Nephron progenitor cell (in vitro differentiated cells): ENCODE measurements at regions not wholly inside any gene's neighbourhood (a gene's known extent, or its start where the extent isn't known, plus 50 kb on each side); places are given as distances from the start of the nearest gene placed in this dataset.

Experiments used
- DNase-seq: peaks from one replicate; pipeline ENCODE4 v3.0.0; 2021
- H3K27ac Mint-ChIP-seq: 2 replicates; pipeline ENCODE4 v1.8.0; 2021; ENCODE audit warnings: mild to moderate bottlenecking, moderate library complexity, mixed read lengths
- H3K27me3 Mint-ChIP-seq: 2 replicates; pipeline ENCODE4 v1.8.0; 2021; ENCODE audit warnings: mild to moderate bottlenecking, low read depth, mixed read lengths; ENCODE audit not compliant: poor library complexity
- H3K36me3 Mint-ChIP-seq: 2 replicates; pipeline ENCODE4 v1.8.0; 2021; ENCODE audit warnings: low read depth, mixed read lengths
- H3K4me1 Mint-ChIP-seq: 2 replicates; pipeline ENCODE4 v1.8.0; 2021; ENCODE audit warnings: mixed read lengths
- H3K4me3 Mint-ChIP-seq: 2 replicates; pipeline ENCODE4 v1.8.0; 2021; ENCODE audit warnings: mild to moderate bottlenecking, moderate library complexity, mixed read lengths
- H3K9me3 Mint-ChIP-seq: 2 replicates; pipeline ENCODE4 v1.8.0; 2021; ENCODE audit warnings: mild to moderate bottlenecking, moderate library complexity, mixed read lengths
- TF ChIP-seq, protein P1 (sequence below): fragments of 200-600 bp; sonication (generic); IDR thresholded peaks from 2 replicates; pipeline ENCODE4 v1.5.0; 2021; ENCODE audit warnings: antibody characterized with exemption

DNA sequence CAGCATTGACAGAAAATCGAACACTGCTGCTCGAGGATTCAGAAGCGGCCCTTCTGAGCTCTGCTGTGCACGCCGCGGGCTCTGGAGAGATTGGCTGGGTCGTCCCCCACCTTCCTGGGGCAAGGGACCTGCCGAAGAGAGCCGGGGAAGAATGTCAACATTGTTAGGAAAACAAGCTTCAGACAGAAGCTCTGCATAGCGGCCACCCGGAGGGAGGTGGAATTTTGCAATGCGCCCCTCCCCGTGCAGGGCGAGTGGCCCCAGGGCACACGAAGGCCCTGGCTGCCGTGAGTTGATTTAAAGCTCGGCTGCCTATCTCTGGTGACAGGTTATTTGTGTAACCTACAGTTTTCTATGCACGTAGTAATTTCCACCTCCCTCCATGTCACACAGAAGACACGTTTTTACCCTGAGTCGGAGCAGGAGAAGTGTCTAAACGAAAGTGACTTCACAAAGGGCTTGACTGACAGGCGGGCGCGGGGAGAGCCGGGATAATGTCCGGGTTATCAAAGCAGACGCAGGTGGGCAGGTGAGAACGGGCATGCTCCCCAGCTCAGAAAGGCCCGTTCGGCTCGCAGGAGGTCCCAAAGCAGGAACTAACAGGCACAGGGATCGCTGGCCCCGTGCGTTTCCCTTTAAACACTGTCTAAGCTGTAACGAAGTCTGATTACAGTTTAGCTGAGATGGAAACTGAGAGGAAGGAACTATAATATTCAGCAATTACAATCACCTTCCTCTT lies 84.6 kb downstream of the PDGFA start:
- H3K27ac Mint-ChIP-seq = peak overlapping the region; percentile 58
- peaks cover 10% of the 10 kb centered on the region for H3K9me3 Mint-ChIP-seq
- no peak overlapping the region for H3K4me3 Mint-ChIP-seq
- TF ChIP-seq, protein P1, sequence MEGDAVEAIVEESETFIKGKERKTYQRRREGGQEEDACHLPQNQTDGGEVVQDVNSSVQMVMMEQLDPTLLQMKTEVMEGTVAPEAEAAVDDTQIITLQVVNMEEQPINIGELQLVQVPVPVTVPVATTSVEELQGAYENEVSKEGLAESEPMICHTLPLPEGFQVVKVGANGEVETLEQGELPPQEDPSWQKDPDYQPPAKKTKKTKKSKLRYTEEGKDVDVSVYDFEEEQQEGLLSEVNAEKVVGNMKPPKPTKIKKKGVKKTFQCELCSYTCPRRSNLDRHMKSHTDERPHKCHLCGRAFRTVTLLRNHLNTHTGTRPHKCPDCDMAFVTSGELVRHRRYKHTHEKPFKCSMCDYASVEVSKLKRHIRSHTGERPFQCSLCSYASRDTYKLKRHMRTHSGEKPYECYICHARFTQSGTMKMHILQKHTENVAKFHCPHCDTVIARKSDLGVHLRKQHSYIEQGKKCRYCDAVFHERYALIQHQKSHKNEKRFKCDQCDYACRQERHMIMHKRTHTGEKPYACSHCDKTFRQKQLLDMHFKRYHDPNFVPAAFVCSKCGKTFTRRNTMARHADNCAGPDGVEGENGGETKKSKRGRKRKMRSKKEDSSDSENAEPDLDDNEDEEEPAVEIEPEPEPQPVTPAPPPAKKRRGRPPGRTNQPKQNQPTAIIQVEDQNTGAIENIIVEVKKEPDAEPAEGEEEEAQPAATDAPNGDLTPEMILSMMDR = no peak
- H3K27me3 Mint-ChIP-seq = peaks cover 27% of the 10 kb centered on the region
- H3K4me1 Mint-ChIP-seq = peaks cover 48% of the 10 kb centered on the region
- no peaks in the 10 kb centered on the region for H3K36me3 Mint-ChIP-seq
- DNase-seq = no peak

DNA sequence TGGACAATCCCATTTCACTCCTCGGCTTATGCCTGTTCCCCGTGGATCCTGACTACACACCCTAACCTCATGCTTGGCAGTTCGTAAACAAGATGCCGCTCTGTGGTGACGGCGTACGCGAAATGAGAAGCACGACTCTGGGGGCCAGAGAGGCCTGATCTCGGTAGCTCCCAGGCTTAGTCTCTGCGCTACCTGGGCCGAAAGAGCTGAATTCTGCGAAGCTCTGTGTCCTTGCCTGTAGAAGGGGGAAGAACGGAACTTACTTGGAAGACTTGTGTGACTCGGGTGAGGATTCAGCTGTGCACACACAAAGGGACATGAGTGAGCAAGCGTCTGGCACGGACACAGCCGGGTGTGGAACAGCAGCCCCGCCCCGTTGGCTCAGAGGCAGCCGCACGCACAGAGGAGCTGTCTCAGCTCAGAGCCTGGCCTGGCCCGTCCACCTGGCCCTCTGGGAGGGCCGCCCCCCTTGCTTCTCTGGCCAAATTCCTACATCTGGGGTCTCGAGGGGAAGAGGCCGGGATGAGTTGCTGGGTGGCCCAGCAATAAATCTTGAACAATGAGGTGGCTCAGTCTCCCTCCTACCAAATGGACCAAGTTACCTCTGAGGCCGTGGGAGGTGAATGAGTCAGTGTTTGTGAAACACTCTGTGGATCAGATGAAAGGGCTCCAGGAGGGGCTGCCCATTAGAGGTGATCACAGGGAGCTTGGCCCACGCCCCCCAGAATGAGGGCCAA lies 83.8 kb downstream of the PDGFA start:
- no peak for DNase-seq
- Mint-ChIP-seq H3K36me3 (no peaks in the 10 kb centered on the region), H3K27ac (no peak overlapping the region)

DNA sequence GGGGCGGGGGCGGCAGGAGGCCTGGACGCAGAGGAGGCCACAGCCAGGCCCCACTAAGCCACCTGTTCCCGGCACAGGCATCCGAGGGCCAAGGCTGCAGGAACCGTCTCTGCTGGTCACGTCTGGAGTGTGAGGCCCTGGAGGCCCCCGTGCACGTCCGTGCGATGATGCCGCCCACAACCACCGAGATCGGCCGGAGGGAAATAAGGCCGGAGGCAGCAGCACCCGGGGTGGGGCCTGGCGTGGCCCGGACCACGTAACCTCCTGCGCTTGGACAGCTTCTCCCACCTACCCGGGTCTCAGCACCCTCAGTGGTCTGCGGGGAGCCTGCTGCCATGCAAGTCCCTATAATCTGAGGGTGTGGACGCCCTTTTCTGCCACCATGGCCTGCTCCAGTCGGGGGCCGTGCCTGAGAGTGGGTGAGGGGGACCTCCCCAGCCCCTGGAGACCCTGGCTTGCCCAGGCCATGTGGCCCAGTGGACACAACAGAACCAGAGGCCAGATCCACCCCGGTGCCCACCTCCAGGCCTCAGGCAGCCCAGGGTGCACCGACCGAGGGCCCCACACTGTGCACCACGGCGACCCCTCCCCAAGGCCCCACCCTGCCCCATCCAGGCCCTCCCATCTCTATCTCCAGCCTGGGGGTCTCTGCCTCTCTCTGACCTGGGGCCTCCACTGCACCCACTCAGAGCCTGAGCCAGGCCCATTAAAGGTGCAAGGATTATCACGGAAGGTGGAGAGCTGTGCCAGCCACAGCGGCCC lies 83.1 kb downstream of the PDGFA start:
- H3K4me3 Mint-ChIP-seq = no peak overlapping the region
- TF ChIP-seq, protein P1 = no peak
- peaks cover 16% of the 10 kb centered on the region for H3K9me3 Mint-ChIP-seq
- H3K27me3 Mint-ChIP-seq = peaks cover 31% of the 10 kb centered on the region
- no peak overlapping the region for H3K27ac Mint-ChIP-seq
- H3K36me3 Mint-ChIP-seq = no peaks in the 10 kb centered on the region
- H3K4me1 Mint-ChIP-seq = peaks cover 48% of the 10 kb centered on the region
- no peak for DNase-seq

More for the DNA sequence above, 83.8 kb downstream of the PDGFA start:
- TF ChIP-seq, protein P1 = no peak
- Mint-ChIP-seq H3K4me1 (peaks cover 48% of the 10 kb centered on the region), H3K27me3 (peaks cover 27% of the 10 kb centered on the region), H3K4me3 (peak overlapping the region; percentile 0), H3K9me3 (peaks cover 14% of the 10 kb centered on the region)

DNA sequence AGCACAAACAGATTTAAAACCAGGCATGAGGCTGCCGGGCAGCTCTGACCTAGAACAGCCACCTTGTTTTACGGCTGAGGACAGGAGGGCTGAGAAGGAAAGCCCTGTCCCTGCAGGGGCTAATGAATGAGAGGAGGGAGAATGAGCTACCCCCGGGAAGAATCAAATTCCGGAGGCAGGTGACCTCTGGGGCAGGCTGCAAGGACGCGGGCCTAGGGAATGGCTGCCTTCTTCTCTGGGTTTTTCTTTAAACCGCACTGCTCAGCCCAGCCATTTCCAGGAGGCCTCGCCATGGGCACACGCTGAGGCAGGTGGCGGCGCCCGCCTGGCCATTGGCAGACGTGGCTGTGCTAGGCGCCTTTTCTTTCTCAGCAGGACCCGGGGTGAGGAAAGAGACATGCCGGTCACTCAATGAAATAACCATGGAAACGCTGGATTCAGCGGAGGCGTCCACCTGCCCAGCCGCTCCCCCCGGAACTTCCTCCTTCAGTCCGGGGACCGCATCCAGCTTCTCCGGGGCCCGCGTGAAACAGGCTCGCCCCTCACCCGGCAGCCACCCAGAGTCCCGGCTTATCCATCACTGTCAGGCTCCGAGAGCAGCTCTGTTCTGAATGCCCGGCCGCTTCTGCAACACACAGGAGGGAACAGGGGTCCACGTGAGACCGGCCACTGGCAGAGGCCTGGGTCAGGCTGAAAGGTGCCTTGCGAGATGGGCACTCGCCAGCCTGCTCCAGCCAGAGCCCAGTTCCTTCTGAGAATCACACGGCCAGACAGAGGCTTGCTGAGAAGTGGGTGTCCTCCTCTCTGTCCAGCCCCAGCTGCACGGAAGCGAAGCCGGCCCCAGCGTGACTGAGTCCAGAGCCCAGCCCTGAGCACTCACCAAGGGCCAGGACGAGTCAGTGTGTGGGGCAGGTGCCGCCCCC lies 82.1 kb downstream of the PDGFA start:
- TF ChIP-seq, protein P1 = no peak
- Mint-ChIP-seq H3K4me1 (peaks cover 48% of the 10 kb centered on the region), H3K36me3 (no peaks in the 10 kb centered on the region), H3K4me3 (no peak overlapping the region), H3K9me3 (peaks cover 16% of the 10 kb centered on the region), H3K27ac (peak overlapping the region; percentile 60), H3K27me3 (peaks cover 33% of the 10 kb centered on the region)
- peak; percentile 45 for DNase-seq

DNA sequence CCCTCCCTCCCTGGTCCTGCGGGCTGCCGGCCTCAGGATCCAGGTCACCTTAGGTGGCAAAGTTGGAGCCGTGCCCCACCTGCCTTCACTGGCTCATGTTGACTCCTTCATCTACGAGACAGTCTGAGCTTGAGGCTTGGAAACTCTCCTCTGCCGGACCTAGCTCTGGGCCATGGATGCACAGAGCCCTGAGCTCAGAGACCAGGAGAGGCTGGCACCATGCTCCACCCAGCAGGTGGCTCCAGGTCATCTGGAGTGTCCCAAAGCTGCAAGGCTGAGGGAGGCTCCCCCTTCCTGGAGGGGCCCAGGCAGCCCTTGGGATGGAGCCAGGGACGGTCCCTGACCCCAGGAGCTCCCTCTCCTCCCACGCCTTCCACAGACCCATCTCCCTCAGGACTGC lies 81.3 kb downstream of the PDGFA start:
- Mint-ChIP-seq H3K27ac (no peak overlapping the region), H3K9me3 (peaks cover 16% of the 10 kb centered on the region), H3K4me3 (no peak overlapping the region), H3K27me3 (peaks cover 33% of the 10 kb centered on the region), H3K4me1 (peaks cover 48% of the 10 kb centered on the region), H3K36me3 (no peaks in the 10 kb centered on the region)
- DNase-seq = no peak
- TF ChIP-seq, protein P1 = no peak
